Keratinocyte (primary cell): ENCODE measurements at regions not wholly inside any gene's neighbourhood (a gene's known extent, or its start where the extent isn't known, plus 50 kb on each side); places are given as distances from the start of the nearest gene placed in this dataset.

Source experiments
- DNase-seq: peaks from one replicate; pipeline ENCODE4 v3.0.0-alpha.2; 2011; ENCODE audit warnings: low read depth, missing footprints, low spot score
- FAIRE-seq: peaks from 2 replicates; lab custom pipeline; 2011; peaks lifted over from hg19 to GRCh38; lab: Jason Lieb, UNC
- H2AFZ ChIP-seq: 2 replicates; pipeline ENCODE4 v1.6.0; 2012; ENCODE audit warnings: low read length, control low read depth, inconsistent platforms; ENCODE audit not compliant: control insufficient read depth
- H3K27ac ChIP-seq: 2 replicates; pipeline ENCODE4 v1.5.1; 2011; ENCODE audit warnings: low read length; ENCODE audit not compliant: control insufficient read depth, insufficient read depth
- H3K27me3 ChIP-seq: 3 replicates; pipeline ENCODE4 v1.6.0; 2011; ENCODE audit warnings: low read length; ENCODE audit not compliant: control insufficient read depth, insufficient read depth; ENCODE audit errors: extremely low read depth
- H3K36me3 ChIP-seq, 2 experiments: 2 replicates in 1 of 2; 3 replicates in 1 of 2; pipeline ENCODE4 v1.5.1; 2011; ENCODE audit warnings: low read length in 2 of 2, mild to moderate bottlenecking in 1 of 2; ENCODE audit not compliant: control insufficient read depth in 2 of 2, insufficient read depth in 2 of 2; ENCODE audit errors: extremely low read depth in 1 of 2
- H3K4me1 ChIP-seq: 3 replicates; pipeline ENCODE4 v1.5.1; 2011; ENCODE audit warnings: low read length; ENCODE audit not compliant: control insufficient read depth, insufficient read depth; ENCODE audit errors: extremely low read depth
- H3K4me2 ChIP-seq: 3 replicates; pipeline ENCODE4 v1.6.0; 2011; ENCODE audit warnings: low read depth, low read length; ENCODE audit not compliant: control insufficient read depth, insufficient read depth; ENCODE audit errors: extremely low read depth
- H3K4me3 ChIP-seq, 3 experiments: fragments of 200-600 bp in 1 of 3; sonication (generic) in 1 of 3; 2 replicates in 2 of 3; 3 replicates in 1 of 3; pipeline ENCODE4 v1.5.1; 2011 to 2016; ENCODE audit warnings: low read length in 3 of 3, mild to moderate bottlenecking in 3 of 3, control low read depth in 2 of 3, inconsistent platforms in 1 of 3, low read depth in 1 of 3, mixed read lengths in 1 of 3, mixed run types in 1 of 3, moderate library complexity in 1 of 3; ENCODE audit not compliant: control insufficient read depth in 2 of 3, insufficient read depth in 2 of 3; ENCODE audit errors: extremely low read depth in 1 of 3
- H3K79me2 ChIP-seq: 2 replicates; pipeline ENCODE4 v1.6.0; 2012; ENCODE audit warnings: low read length; ENCODE audit not compliant: control insufficient read depth, insufficient read depth
- H3K9ac ChIP-seq: 3 replicates; pipeline ENCODE4 v1.6.0; 2011; ENCODE audit warnings: low read length; ENCODE audit not compliant: control insufficient read depth, insufficient read depth; ENCODE audit errors: extremely low read depth
- H3K9me1 ChIP-seq: 3 replicates; pipeline ENCODE4 v1.6.0; 2011; ENCODE audit warnings: low read length; ENCODE audit not compliant: control insufficient read depth, insufficient read depth; ENCODE audit errors: extremely low read depth
- H3K9me3 ChIP-seq: 2 replicates; pipeline ENCODE4 v1.5.1; 2012; ENCODE audit warnings: low read depth, low read length; ENCODE audit not compliant: control insufficient read depth
- H4K20me1 ChIP-seq: 3 replicates; pipeline ENCODE4 v1.6.0; 2011; ENCODE audit warnings: low read length; ENCODE audit not compliant: control insufficient read depth, insufficient read depth; ENCODE audit errors: extremely low read depth
- EZH2 ChIP-seq: IDR thresholded peaks from one replicate; pipeline ENCODE4 v1.6.1; 2012; ENCODE audit warnings: inconsistent platforms, mild to moderate bottlenecking, low read length, moderate library complexity
- dilution Hi-C: fragments of 300-500 bp; cut with MboI; formaldehyde crosslinking; loops from one replicate; pipeline ENCODE4 v1.7.0; 2020; ENCODE audit warnings: low sequenced_read_pairs; ENCODE audit not compliant: extremely low pct_ligation_motif_present
- TF ChIP-seq, protein P1 (sequence below), 3 experiments: IDR thresholded peaks in 1 of 3; conservative IDR thresholded peaks in 1 of 3; optimal IDR thresholded peaks in 1 of 3; 2 replicates in 2 of 3; 3 replicates in 1 of 3; pipeline versions ENCODE3 to v1.5.1; 2011; ENCODE audit warnings: low read length in 3 of 3, mild to moderate bottlenecking in 3 of 3, moderate library complexity in 2 of 3, control low read depth in 1 of 3, inconsistent platforms in 1 of 3; ENCODE audit not compliant: insufficient read depth in 2 of 3; ENCODE audit errors: extremely low read depth in 1 of 3

- Histone ChIP-seq H3K9ac (no peak overlapping the region), H3K9me3 (no peaks in the 10 kb centered on the region), H3K4me2 (no peak overlapping the region), H3K36me3 (no peaks in the 10 kb centered on the region), H4K20me1 (no peaks in the 10 kb centered on the region), H3K27ac (no peak overlapping the region), H2AFZ (no peak overlapping the region), H3K4me3 (no peak overlapping the region), H3K4me1 (no peaks in the 10 kb centered on the region), H3K79me2 (no peaks in the 10 kb centered on the region), H3K9me1 (no peaks in the 10 kb centered on the region), H3K27me3 (no peaks in the 10 kb centered on the region)
- dilution Hi-C loops, result no loop called here
- TF ChIP-seq EZH2, result no peak
- TF ChIP-seq, protein P1, sequence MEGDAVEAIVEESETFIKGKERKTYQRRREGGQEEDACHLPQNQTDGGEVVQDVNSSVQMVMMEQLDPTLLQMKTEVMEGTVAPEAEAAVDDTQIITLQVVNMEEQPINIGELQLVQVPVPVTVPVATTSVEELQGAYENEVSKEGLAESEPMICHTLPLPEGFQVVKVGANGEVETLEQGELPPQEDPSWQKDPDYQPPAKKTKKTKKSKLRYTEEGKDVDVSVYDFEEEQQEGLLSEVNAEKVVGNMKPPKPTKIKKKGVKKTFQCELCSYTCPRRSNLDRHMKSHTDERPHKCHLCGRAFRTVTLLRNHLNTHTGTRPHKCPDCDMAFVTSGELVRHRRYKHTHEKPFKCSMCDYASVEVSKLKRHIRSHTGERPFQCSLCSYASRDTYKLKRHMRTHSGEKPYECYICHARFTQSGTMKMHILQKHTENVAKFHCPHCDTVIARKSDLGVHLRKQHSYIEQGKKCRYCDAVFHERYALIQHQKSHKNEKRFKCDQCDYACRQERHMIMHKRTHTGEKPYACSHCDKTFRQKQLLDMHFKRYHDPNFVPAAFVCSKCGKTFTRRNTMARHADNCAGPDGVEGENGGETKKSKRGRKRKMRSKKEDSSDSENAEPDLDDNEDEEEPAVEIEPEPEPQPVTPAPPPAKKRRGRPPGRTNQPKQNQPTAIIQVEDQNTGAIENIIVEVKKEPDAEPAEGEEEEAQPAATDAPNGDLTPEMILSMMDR (optimal IDR thresholded peaks at IDR 0.05 in 1 of 3, IDR thresholded peaks at IDR 0.05 in 1 of 3, conservative IDR thresholded peaks at IDR 0.05 in 1 of 3; ENCODE audit: extremely low read depth in 1 of 3, insufficient read depth in 2 of 3, low read length in 3 of 3), result no peak
- DNase-seq (no peak), FAIRE-seq (no peak)
Observed at GRCh38 chr1:188325211-188325610, 1496.5 kb downstream of the PLA2G4A start.

DNA sequence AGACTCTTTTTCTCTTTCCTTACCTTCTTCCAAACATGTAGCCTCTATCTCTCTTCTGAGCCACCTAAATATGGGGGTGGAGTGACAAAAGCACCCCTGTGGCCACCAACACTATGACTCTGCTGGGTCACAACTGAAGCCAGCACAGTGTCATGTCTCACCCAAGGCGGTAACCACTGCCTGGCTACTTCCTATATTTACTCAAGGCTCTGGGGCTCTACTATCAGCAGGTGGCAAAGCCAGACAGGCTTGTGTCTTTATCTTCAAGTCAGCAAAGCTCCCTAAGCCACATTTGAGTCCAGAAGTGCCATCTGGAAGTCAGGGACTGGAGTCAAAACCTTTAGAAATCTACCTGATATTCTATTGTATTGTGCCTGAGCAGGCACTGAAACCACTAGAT lies 1515.2 kb downstream of the PLA2G4A start:
- no peak overlapping the region for H3K4me2 ChIP-seq
- no peak overlapping the region for H3K27ac ChIP-seq
- no peak for TF ChIP-seq EZH2
- TF ChIP-seq, protein P1 (optimal IDR thresholded peaks at IDR 0.05 in 1 of 3, IDR thresholded peaks at IDR 0.05 in 1 of 3, conservative IDR thresholded peaks at IDR 0.05 in 1 of 3; ENCODE audit: extremely low read depth in 1 of 3, insufficient read depth in 2 of 3, low read length in 3 of 3), result no peak
- dilution Hi-C loops, result no loop called here
- H3K36me3 ChIP-seq, result no peaks in the 10 kb centered on the region
- H2AFZ ChIP-seq, result no peak overlapping the region
- H3K9me1 ChIP-seq, result no peaks in the 10 kb centered on the region
- no peaks in the 10 kb centered on the region for H3K79me2 ChIP-seq
- FAIRE-seq (no peak), DNase-seq (no peak)
- no peaks in the 10 kb centered on the region for H4K20me1 ChIP-seq
- H3K9ac ChIP-seq, result no peak overlapping the region
- H3K27me3 ChIP-seq, result no peaks in the 10 kb centered on the region
- no peaks in the 10 kb centered on the region for H3K4me1 ChIP-seq
- H3K4me3 ChIP-seq, result no peak overlapping the region
- H3K9me3 ChIP-seq, result no peaks in the 10 kb centered on the region
